NT2/D1 (cell line): ENCODE measurements at regions not wholly inside any gene's neighbourhood (a gene's known extent, or its start where the extent isn't known, plus 50 kb on each side); places are given as distances from the start of the nearest gene placed in this dataset.

Experiments used
- DNase-seq: peaks from one replicate; pipeline ENCODE4 v3.0.0-alpha.2; 2011; ENCODE audit warnings: low read depth, low spot score
- H3K27me3 ChIP-seq: 2 replicates; pipeline ENCODE4 v1.6.0; 2011; ENCODE audit warnings: mild to moderate bottlenecking; ENCODE audit not compliant: insufficient read length, insufficient read depth
- H3K36me3 ChIP-seq: 2 replicates; pipeline ENCODE4 v1.6.1; 2011; ENCODE audit warnings: mild to moderate bottlenecking, low read length, mixed read lengths; ENCODE audit not compliant: insufficient read depth, insufficient read length
- H3K4me1 ChIP-seq: 2 replicates; pipeline ENCODE4 v1.5.1; 2011; ENCODE audit not compliant: insufficient read depth, insufficient read length
- H3K4me3 ChIP-seq: 2 replicates; pipeline ENCODE4 v1.5.1; 2011; ENCODE audit warnings: low read depth; ENCODE audit not compliant: insufficient read length
- H3K9ac ChIP-seq: 2 replicates; pipeline ENCODE4 v1.6.0; 2011; ENCODE audit warnings: low read depth; ENCODE audit not compliant: insufficient read length
- H3K9me3 ChIP-seq: 2 replicates; pipeline ENCODE4 v1.5.1; 2011; ENCODE audit warnings: mild to moderate bottlenecking, low read length; ENCODE audit not compliant: insufficient read depth
- SUZ12 ChIP-seq: IDR thresholded peaks from 2 replicates; pipeline ENCODE4 v1.6.1; 2011; ENCODE audit not compliant: insufficient read length, insufficient read depth; ENCODE audit errors: extremely low read depth
- YY1 ChIP-seq: IDR thresholded peaks from 2 replicates; pipeline ENCODE4 v1.6.1; 2011; ENCODE audit not compliant: insufficient read length, insufficient read depth
- ZNF274 ChIP-seq: IDR thresholded peaks from 2 replicates; pipeline ENCODE4 v1.6.1; 2011; ENCODE audit warnings: mild to moderate bottlenecking, low read depth, low read length

- no peaks in the 10 kb centered on the region for H3K36me3 ChIP-seq
- H3K9me3 ChIP-seq = no peaks in the 10 kb centered on the region; the same call in 1 of the 2 replicates
- H3K4me3 ChIP-seq = no peak overlapping the region
- no peak for DNase-seq
- H3K27me3 ChIP-seq = no peaks in the 10 kb centered on the region
- H3K9ac ChIP-seq = no peak overlapping the region
- no peaks in the 10 kb centered on the region for H3K4me1 ChIP-seq
- TF ChIP-seq SUZ12 (no peak), ZNF274 (no peak), YY1 (no peak)
These were observed 487.1 kb downstream of the GRIN2A start for GRCh38 chr16:9695152-9695551.
